HPDE6-E6E7 (cell line): ENCODE measurements at regions not wholly inside any gene's neighbourhood (a gene's known extent, or its start where the extent isn't known, plus 50 kb on each side); places are given as distances from the start of the nearest gene placed in this dataset.
"Not testable (repeated sequence)": the region's sequence is repeated elsewhere in the genome, so short reads cannot be mapped to it uniquely, and the experiment has no call there.

Source experiments
- DNase-seq: peaks from one replicate; pipeline ENCODE4 v3.0.0; 2011; ENCODE audit warnings: missing footprints; ENCODE audit errors: extremely low spot score

DNA sequence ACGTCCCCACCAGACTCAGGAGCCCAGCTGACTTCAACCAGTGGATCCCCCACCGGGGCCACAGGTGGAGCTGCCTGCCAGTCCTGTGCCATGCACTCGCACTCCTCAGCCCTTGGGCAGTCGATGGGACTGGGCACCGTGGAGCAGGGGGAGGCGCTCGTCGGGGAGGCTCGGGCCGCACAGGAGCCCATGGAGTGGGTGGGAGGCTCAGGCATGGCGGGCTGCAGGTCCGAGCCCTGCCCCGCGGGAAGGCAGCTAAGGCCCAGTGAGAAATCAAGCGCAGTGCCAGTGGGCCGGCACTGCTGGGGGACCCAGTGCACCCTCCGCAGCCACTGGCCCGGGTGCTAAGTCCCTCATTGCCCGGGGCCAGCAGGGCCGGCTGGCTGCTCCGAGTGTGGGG lies 52.3 kb upstream of the LRRC30 start:
- not testable (repeated sequence) for DNase-seq

DNA sequence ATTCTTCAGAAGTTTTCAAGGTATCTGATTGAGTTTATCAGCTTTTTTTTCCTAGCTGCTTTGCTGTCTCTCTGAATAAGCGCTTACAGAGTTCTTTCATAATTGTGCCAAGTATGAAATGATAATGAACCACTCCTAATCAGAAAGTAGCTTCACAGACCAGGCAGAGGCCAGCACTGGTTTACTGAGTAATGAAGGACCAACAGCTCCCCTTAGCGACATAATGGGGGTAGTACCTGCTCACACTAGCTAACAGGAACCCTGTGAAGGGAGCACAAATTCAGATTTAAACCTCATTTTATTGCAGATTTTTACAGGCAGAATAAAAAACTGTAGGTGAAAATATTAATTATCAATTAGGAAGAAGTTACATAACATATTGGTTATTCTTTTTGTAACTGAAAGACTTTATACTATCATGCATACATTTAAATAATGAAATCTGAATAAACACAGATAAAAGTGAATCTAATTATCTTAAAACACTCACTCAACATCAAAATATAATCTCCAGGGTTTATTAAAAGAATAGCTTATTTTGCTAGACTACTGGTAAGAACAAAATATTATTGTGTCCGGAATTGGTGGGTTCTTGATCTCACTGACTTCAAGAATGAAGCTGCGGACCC lies 53.7 kb upstream of the LRRC30 start:
- DNase-seq = peak; percentile 36

DNA sequence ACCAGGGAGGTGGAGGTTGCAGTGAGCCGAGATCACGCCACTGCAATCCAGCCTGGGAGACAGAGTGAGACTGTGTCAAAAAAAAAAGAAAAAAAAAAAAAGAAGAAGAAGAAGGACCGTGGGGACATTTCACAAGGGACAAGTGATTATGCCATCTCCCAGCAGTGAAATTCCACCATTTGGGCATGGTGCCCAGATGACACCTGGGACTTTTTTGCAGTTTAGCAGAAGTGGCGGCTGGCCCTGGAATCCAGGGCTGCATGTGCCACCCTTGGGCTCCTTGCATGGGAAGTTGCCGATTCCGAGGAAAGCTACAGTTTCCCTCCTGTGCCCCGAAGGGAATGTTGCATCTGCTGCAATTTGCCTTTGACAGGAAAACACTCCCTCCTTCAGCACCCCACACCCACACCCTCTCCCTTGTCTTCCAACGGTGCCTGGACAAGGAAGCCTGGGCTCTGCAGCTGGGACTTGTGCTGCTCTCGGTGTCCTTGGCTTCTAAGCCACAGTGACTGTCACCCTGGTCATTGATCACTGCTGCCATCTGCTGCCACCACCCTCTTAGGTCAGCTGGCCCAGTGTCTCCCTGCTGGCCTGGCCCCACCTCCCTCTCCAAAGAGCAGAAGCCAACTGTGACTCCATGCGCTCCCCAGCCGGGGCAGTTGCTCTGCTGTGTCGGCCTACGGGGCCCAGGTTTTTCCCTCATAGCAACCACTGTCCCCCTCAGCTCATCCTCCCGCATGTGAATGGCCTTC lies 56.4 kb upstream of the LRRC30 start:
- DNase-seq = no peak

DNA sequence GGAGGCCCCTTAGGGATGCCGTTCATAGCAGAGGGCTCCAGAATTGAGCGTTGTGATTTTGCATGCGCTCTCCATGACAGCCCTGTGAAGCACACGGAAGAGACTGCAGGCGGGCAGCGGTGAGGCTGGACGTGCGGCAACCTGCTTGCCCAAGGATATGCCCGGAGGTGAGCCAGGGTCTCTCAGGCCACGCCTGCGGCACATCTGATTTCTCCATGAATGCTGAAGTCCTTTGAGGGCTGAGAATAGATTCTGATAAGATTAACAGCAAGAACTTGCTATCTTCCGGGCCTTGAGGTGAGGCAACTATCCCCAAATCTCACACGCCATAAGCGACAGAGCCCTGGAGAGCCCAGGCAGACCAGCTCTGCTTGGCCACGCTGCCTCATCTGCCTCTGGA lies 55.6 kb upstream of the LAMA1 start:
- no peak for DNase-seq

DNA sequence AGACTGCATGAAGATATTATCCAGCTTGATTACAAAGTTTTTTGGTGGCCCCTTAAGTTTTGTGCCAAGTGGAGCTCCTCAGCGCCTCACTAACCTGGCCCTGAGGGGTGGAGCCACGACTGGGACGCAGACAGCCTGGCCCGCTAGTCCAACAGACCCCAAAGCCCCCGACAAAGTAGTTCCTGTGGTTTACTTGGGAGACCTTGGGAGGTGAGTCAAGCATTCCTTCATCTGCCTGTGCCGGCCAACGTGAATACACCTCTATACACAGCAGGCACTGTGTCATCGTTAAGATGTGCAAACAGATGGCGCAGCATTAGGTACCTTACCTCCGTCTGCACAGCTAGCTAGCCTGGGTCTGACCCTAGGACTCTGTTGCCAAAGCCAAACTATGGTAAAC lies 55.0 kb upstream of the LAMA1 start:
- DNase-seq = no peak

DNA sequence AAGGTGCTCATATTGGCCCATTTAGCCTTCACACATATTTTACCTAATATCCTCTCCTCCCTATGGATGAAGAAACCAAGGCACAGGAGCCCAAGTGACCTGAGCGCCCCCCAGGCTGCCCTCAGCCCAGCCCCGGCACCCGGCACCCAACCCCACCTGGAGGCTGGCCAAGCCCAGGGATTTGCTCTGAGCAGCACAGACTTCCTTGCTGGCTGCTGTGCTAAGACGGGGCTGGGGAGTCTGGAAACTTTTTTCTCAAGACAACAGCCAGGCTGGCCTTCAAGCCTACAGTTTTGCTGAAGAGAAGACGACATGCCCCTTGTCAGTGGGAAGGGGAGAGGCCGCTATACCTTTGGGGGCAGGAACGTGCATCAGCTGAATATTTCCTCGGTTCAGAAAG lies 52.7 kb upstream of the LAMA1 start:
- no peak for DNase-seq

DNA sequence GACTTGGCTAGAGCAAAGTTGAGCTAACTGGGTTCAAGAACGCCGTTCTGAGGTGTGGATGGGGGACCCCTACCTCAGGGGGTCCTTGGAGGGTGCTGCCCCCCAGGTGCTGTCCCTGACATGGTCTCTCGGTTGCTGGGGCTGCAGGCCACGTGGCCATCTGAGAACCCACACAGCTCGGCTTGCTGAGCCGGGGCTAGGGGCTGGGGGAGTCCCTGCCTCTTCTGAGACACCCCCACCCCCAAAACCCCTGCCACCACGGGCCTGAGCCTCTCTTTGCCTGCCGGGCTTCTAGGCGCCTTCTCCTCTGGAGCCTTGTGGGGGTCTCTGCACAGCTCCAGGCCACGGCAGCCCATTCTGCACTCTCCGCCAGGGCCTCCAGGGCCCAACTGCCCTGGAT lies 52.0 kb upstream of the LAMA1 start:
- DNase-seq = no peak

DNA sequence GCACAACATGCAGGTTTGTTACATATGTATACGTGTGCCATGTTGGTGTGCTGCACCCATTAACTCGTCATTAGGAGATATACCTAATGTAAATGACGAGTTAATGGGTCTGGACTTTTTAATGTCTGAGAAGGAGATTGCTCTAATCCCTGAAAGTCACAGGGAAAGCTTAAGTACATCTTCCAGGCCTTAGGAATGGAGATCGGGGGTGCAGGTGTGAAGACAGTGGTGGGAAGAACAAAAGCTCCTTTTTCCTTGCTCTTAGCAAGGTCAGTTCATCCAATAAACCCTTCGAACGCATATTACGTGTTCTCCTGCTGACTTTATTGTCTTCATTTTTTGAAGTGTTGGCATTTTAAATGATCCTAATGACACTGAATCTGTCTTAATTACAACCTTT lies 50.8 kb upstream of the LAMA1 start:
- DNase-seq = no peak
